Mucosa of descending colon (tissue), 3 donors: ENCODE measurements at regions not wholly inside any gene's neighbourhood (a gene's known extent, or its start where the extent isn't known, plus 50 kb on each side); places are given as distances from the start of the nearest gene placed in this dataset.

ENCODE experiments used
- ATAC-seq: fragments of 200-7000 bp; cut with Tn5 transposase; one replicate; pipeline ENCODE4 v1.9.1; 2020; ENCODE audit warnings: mild to moderate bottlenecking, moderate library complexity
- DNase-seq, 3 donors: peaks; one replicate each; pipeline ENCODE4 v3.0.0-alpha.2; 2020
- H3K36me3 ChIP-seq: fragments of 200-600 bp; one replicate; pipeline ENCODE4 v1.8.0; 2021; ENCODE audit warnings: low read depth, mild to moderate bottlenecking
- H3K4me1 ChIP-seq: fragments of 200-600 bp; one replicate; pipeline ENCODE4 v1.8.0; 2021; ENCODE audit warnings: low read depth, mild to moderate bottlenecking
- H3K4me3 ChIP-seq: fragments of 200-600 bp; one replicate; pipeline ENCODE4 v1.8.0; 2021; ENCODE audit warnings: mild to moderate bottlenecking
- H3K9me3 ChIP-seq: fragments of 200-600 bp; one replicate; pipeline ENCODE4 v1.8.0; 2021; ENCODE audit warnings: mild to moderate bottlenecking
- CTCF ChIP-seq: fragments of 200-600 bp; IDR thresholded peaks from one replicate; pipeline ENCODE4 v1.8.0; 2022; ENCODE audit warnings: antibody characterized with exemption, mild to moderate bottlenecking
- intact Hi-C, 2 donors: fragments of 100-400 bp; cut with DNase I in 1 of 2; cut with micrococcal nuclease in 1 of 2; formaldehyde crosslinking; loops; one replicate each; pipeline versions ENCODE4 v1.11.0 to v1.11.1; 2022; cut with DNase I, micrococcal nuclease
- donor health status: DM: no; HTN: no; CAD: no; lungs with moderate emphysema.
- donor health status: DM: no; HTN: no; CAD: no.
- donor health status: DM: no; HTN: yes; CAD: no.

- ATAC-seq (no peak), DNase-seq (no peak)
- intact Hi-C loops = no loop called here
- Histone ChIP-seq H3K36me3 (no peaks in the 10 kb centered on the region), H3K4me3 (no peak overlapping the region), H3K4me1 (no peaks in the 10 kb centered on the region), H3K9me3 (no peaks in the 10 kb centered on the region)
- TF ChIP-seq CTCF = no peak
Observed at GRCh38 chr3:148187296-148187695, 510.4 kb upstream of the AGTR1 start.

DNA sequence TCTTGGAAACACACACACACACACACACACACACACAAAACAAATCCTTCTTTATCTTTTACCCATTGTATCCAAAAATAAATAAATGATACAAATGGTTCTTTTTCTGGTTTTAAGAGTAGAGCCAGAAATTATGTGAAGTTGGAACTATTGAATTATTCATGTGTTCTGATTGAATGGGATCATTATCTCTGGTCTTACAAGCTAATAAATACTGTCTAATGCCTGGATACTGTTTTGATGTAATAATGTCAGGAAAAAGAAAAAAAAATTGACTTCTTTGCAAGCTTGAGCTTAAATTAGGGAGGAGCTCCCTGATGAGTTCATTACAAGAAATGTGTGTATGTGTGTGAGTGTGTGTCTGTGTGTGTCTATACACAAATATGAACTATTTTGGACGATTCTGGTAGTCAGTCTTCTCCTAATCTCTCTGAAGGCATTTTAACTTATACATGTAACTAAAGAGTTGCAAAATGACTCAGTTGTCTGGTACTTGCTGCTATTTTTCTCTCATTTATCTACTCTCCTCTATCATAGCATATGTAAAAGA lies 507.2 kb upstream of the AGTR1 start:
- Histone ChIP-seq H3K36me3 (no peaks in the 10 kb centered on the region), H3K4me1 (no peaks in the 10 kb centered on the region), H3K4me3 (no peak overlapping the region), H3K9me3 (no peaks in the 10 kb centered on the region)
- intact Hi-C loops = no loop called here
- ATAC-seq (no peak), DNase-seq (no peak)
- TF ChIP-seq CTCF = no peak

DNA sequence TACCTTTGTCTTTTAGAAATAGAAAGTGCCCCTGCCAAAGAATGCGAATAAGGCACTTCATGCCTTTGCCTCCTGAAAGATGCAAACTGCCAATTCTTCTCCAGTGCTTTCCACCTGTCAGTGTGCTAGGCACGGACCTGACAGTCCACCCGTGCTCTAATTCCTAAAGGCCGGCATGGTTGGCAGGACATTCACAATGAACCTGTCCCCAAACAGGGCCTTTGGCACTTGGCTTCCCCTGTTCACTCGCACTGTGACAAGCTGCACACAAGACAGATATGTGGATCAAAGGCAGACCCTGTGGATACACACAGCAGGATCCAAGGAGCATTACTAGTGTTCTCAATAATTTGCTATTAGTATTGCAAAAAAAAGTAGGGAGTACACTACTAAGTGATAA lies 505.7 kb upstream of the AGTR1 start:
- intact Hi-C loops = no loop called here
- no peak for ATAC-seq

GRCh38 chr3:148197061-148197460 lies 500.6 kb upstream of the AGTR1 start:
- no peak for ATAC-seq
- intact Hi-C loops = no loop called here
- DNase-seq = no peak
- H3K9me3 ChIP-seq = no peaks in the 10 kb centered on the region
- H3K4me3 ChIP-seq = no peak overlapping the region
- TF ChIP-seq CTCF = no peak
- H3K36me3 ChIP-seq = no peaks in the 10 kb centered on the region
- H3K4me1 ChIP-seq = no peaks in the 10 kb centered on the region

More for the DNA sequence above, 505.7 kb upstream of the AGTR1 start:
- Histone ChIP-seq H3K36me3 (no peaks in the 10 kb centered on the region), H3K4me1 (no peaks in the 10 kb centered on the region), H3K4me3 (no peak overlapping the region), H3K9me3 (no peaks in the 10 kb centered on the region)
- DNase-seq = peak in 1 of 3 donors; percentile 15
- no peak for TF ChIP-seq CTCF

- intact Hi-C loops = no loop called here
- no peak for TF ChIP-seq CTCF
- Histone ChIP-seq H3K4me1 (no peaks in the 10 kb centered on the region), H3K36me3 (no peaks in the 10 kb centered on the region), H3K4me3 (no peak overlapping the region), H3K9me3 (no peaks in the 10 kb centered on the region)
- no peak for DNase-seq
- no peak for ATAC-seq
Observed at GRCh38 chr3:148202386-148202785, 495.3 kb upstream of the AGTR1 start.
